Brain microvascular endothelial cell (primary cell): ENCODE measurements at regions not wholly inside any gene's neighbourhood (a gene's known extent, or its start where the extent isn't known, plus 50 kb on each side); places are given as distances from the start of the nearest gene placed in this dataset.
"Not testable (repeated sequence)": the region's sequence is repeated elsewhere in the genome, so short reads cannot be mapped to it uniquely, and the experiment has no call there.

ENCODE experiments used
- DNase-seq: peaks from one replicate; pipeline ENCODE4 v3.0.0-alpha.2; 2020
- H3K27ac ChIP-seq: fragments of 250-450 bp; sonication (Bioruptor Pico); 2 replicates; pipeline ENCODE4 v1.5.1; 2020; ENCODE audit warnings: mild to moderate bottlenecking, moderate library complexity
- H3K27me3 ChIP-seq: fragments of 250-450 bp; sonication (Bioruptor Pico); replicated peaks from 2 replicates; pipeline ENCODE4 v1.5.1; 2020; ENCODE audit warnings: mild to moderate bottlenecking
- H3K36me3 ChIP-seq: fragments of 250-450 bp; sonication (Bioruptor Pico); replicated peaks from 2 replicates; pipeline ENCODE4 v1.5.1; 2020; ENCODE audit warnings: mild to moderate bottlenecking
- H3K4me3 ChIP-seq: 2 replicates; pipeline ENCODE4 v1.5.1; 2011; ENCODE audit warnings: low read depth, mild to moderate bottlenecking, control low read depth, low read length, moderate library complexity
- CTCF ChIP-seq: IDR thresholded peaks from 2 replicates; pipeline ENCODE4 v1.5.1; 2011; ENCODE audit warnings: low read depth, mild to moderate bottlenecking, moderate library complexity, low read length, control low read depth, inconsistent platforms; ENCODE audit errors: missing control alignments
- in situ Hi-C: cut with HindIII; loops from 2 replicates; pipeline ENCODE4 v1.10.0; 2017; ENCODE audit warnings: low sequenced_read_pairs, low pct_ligation_motif_present

- TF ChIP-seq CTCF, result no peak
- in situ Hi-C loops, result no loop called here
- DNase-seq, result no peak
- Histone ChIP-seq H3K36me3 (no peaks in the 10 kb centered on the region), H3K27me3 (no peaks in the 10 kb centered on the region), H3K27ac (no peak overlapping the region), H3K4me3 (no peak overlapping the region)
These were observed 645.3 kb downstream of the FRK start for GRCh38 chr6:115415378-115415777.

GRCh38 chr6:115414916-115415315 lies 645.8 kb downstream of the FRK start:
- H3K27me3 ChIP-seq, in situ Hi-C loops, DNase-seq: not testable (repeated sequence)

GRCh38 chr6:115411756-115412155 lies 648.9 kb downstream of the FRK start:
- Histone ChIP-seq H3K4me3 (no peak overlapping the region), H3K27ac (no peak overlapping the region), H3K27me3 (no peaks in the 10 kb centered on the region), H3K36me3 (no peaks in the 10 kb centered on the region)
- TF ChIP-seq CTCF, result no peak
- DNase-seq, result no peak
- in situ Hi-C loops, result no loop called here

More at GRCh38 chr6:115414916-115415315, 645.8 kb downstream of the FRK start:
- H3K4me3 ChIP-seq, H3K36me3 ChIP-seq, H3K27ac ChIP-seq: not testable (repeated sequence)

GRCh38 chr6:115404446-115404845 lies 656.2 kb downstream of the FRK start:
- H3K36me3 ChIP-seq, result no peaks in the 10 kb centered on the region
- H3K27ac ChIP-seq, result no peak overlapping the region
- no peak for TF ChIP-seq CTCF
- no peaks in the 10 kb centered on the region for H3K27me3 ChIP-seq
- no peak for DNase-seq
- in situ Hi-C loops, result no loop called here
- H3K4me3 ChIP-seq, result no peak overlapping the region

- TF ChIP-seq CTCF, result no peak
- Histone ChIP-seq H3K36me3 (no peaks in the 10 kb centered on the region), H3K27me3 (no peaks in the 10 kb centered on the region), H3K27ac (no peak overlapping the region), H3K4me3 (no peak overlapping the region)
- DNase-seq, result no peak
- in situ Hi-C loops, result no loop called here
These were observed 662.1 kb downstream of the FRK start for GRCh38 chr6:115398607-115399006.

GRCh38 chr6:115396112-115396906 lies 664.4 kb downstream of the FRK start:
- Histone ChIP-seq H3K36me3 (no peaks in the 10 kb centered on the region), H3K4me3 (no peak overlapping the region), H3K27me3 (no peaks in the 10 kb centered on the region), H3K27ac (no peak overlapping the region)
- no peak for DNase-seq
- in situ Hi-C loops, result no loop called here
- TF ChIP-seq CTCF, result no peak
